PC-3 (cell line): ENCODE measurements at regions not wholly inside any gene's neighbourhood (a gene's known extent, or its start where the extent isn't known, plus 50 kb on each side); places are given as distances from the start of the nearest gene placed in this dataset.

ENCODE experiments used
- ATAC-seq: fragments of 200-7000 bp; cut with Tn5 transposase; 2 replicates; pipeline ENCODE4 v1.9.1; 2020; ENCODE audit warnings: mild to moderate bottlenecking, moderate library complexity
- BruUV-seq: library from RNA; stranded (reverse); fragments of 400-500 nt; replicated peaks from 2 replicates; lab custom pipeline; 2021; lab: Mats Ljungman, UMichigan
- CTCF ChIA-PET: fragments of 300-600 bp; sonication (Branson Sonifier 250); formaldehyde crosslinking; loops from one replicate; lab custom pipeline; 2022; ENCODE audit warnings: antibody characterized with exemption; lab: Charles Lee
- POLR2A ChIA-PET: fragments of 300-600 bp; sonication (Branson Sonifier 250); formaldehyde crosslinking; loops from one replicate; lab custom pipeline; 2022; ENCODE audit warnings: antibody characterized with exemption; ENCODE audit not compliant: unreplicated experiment; lab: Charles Lee
- DNase-seq: peaks from one replicate; pipeline ENCODE4 v3.0.0-alpha.2; 2015
- H2AFZ ChIP-seq: fragments of 300-600 bp; sonication (generic); 2 replicates; pipeline ENCODE4 v1.6.0; 2016; ENCODE audit warnings: antibody characterized with exemption, low read length
- H3F3A ChIP-seq: fragments of 300-600 bp; sonication (generic); one replicate; pipeline ENCODE4 v1.6.0; 2017; ENCODE audit warnings: antibody characterized with exemption, low read length, control low read depth, mild to moderate bottlenecking; ENCODE audit not compliant: unreplicated experiment
- H3K27ac ChIP-seq: fragments of 300-600 bp; sonication (generic); 2 replicates; pipeline ENCODE4 v1.5.1; 2016; ENCODE audit warnings: mild to moderate bottlenecking, low read length
- H3K27me3 ChIP-seq: fragments of 300-600 bp; sonication (generic); 2 replicates; pipeline ENCODE4 v1.6.1; 2016; ENCODE audit warnings: low read length, mixed read lengths
- H3K36me3 ChIP-seq: fragments of 300-600 bp; sonication (generic); 2 replicates; pipeline ENCODE4 v1.6.1; 2016; ENCODE audit warnings: low read depth, mixed run types, low read length, mixed read lengths
- H3K4me1 ChIP-seq: fragments of 300-600 bp; sonication (generic); 2 replicates; pipeline ENCODE4 v1.5.1; 2016; ENCODE audit warnings: low read length; ENCODE audit not compliant: insufficient read depth
- H3K4me2 ChIP-seq: fragments of 300-600 bp; sonication (generic); 2 replicates; pipeline ENCODE4 v1.6.0; 2016; ENCODE audit warnings: low read length
- H3K4me3 ChIP-seq: fragments of 300-600 bp; sonication (generic); 2 replicates; pipeline ENCODE4 v1.5.1; 2016; ENCODE audit warnings: mild to moderate bottlenecking, low read length, mixed read lengths
- H3K79me2 ChIP-seq: fragments of 300-600 bp; sonication (generic); 2 replicates; pipeline ENCODE4 v1.6.1; 2017; ENCODE audit warnings: low read length, mixed read lengths
- H3K9ac ChIP-seq: fragments of 300-600 bp; sonication (generic); 2 replicates; pipeline ENCODE4 v1.6.0; 2016; ENCODE audit warnings: mild to moderate bottlenecking, low read length
- H3K9me2 ChIP-seq: fragments of 300-600 bp; sonication (generic); replicated peaks from 2 replicates; pipeline ENCODE4 v1.6.1; 2016; ENCODE audit warnings: mixed run types, low read length, mixed read lengths
- H3K9me3 ChIP-seq: fragments of 300-600 bp; sonication (generic); 2 replicates; pipeline ENCODE4 v1.6.1; 2016; ENCODE audit warnings: low read length, mixed read lengths
- H4K20me1 ChIP-seq: fragments of 300-600 bp; sonication (generic); 2 replicates; pipeline ENCODE4 v1.6.1; 2016; ENCODE audit warnings: low read length, mixed read lengths
- EZH2 ChIP-seq: fragments of 300-600 bp; sonication (generic); IDR thresholded peaks from one replicate; pipeline ENCODE4 v1.6.1; 2017; ENCODE audit warnings: antibody characterized with exemption, mild to moderate bottlenecking, low read length; ENCODE audit not compliant: unreplicated experiment
- EZH2phosphoT487 ChIP-seq: fragments of 300-600 bp; sonication (generic); IDR thresholded peaks from 2 replicates; pipeline ENCODE4 v1.6.1; 2018; ENCODE audit warnings: mild to moderate bottlenecking, antibody characterized with exemption, low read length, borderline replicate concordance
- intact Hi-C: fragments of 100-400 bp; cut with micrococcal nuclease; formaldehyde crosslinking; loops from 2 replicates; pipeline ENCODE4 v1.9.0; 2023
- TF ChIP-seq, protein P1 (sequence below): fragments of 300-600 bp; sonication (generic); conservative IDR thresholded peaks from 2 replicates; pipeline ENCODE4 v1.5.1; 2017; ENCODE audit warnings: antibody characterized with exemption, low read depth, mild to moderate bottlenecking, low read length

DNA sequence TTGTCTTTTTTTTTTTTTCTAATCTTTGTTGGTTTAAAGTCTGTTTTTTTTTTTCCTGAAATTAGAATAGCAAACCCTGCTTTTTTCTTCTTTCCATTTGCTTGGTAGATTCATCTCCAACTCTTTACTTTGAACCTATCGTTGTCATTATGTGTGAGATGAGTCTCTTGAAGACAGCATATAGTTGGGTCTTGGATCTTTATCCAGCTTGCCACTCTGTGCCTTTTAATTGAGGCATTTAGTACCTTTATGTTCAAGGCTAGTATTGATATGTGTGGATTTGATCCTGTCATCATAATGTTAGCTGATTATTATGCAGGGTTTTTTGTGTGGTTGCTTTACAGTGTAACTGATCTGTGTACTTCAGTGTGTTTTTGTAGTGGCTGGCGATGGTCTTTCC is 383.8 kb downstream of the MAN2A1 start:
- Histone ChIP-seq H3K27ac (no peak overlapping the region), H3K79me2 (no peaks in the 10 kb centered on the region), H3F3A (no peaks in the 10 kb centered on the region), H3K9me2 (no peaks in the 10 kb centered on the region), H3K4me1 (no peaks in the 10 kb centered on the region), H3K27me3 (no peaks in the 10 kb centered on the region), H3K9me3 (0 out of 2 replicates have a peak, but pooled peaks cover 3% of the 10 kb centered on the region), H2AFZ (no peak overlapping the region), H3K9ac (no peak overlapping the region), H3K36me3 (no peaks in the 10 kb centered on the region), H3K4me3 (no peak overlapping the region), H4K20me1 (no peaks in the 10 kb centered on the region), H3K4me2 (no peak overlapping the region)
- POLR2A ChIA-PET: no interaction called here
- BruUV-seq: no TSS peak
- TF ChIP-seq EZH2 (no peak), EZH2phosphoT487 (no peak)
- TF ChIP-seq, protein P1, sequence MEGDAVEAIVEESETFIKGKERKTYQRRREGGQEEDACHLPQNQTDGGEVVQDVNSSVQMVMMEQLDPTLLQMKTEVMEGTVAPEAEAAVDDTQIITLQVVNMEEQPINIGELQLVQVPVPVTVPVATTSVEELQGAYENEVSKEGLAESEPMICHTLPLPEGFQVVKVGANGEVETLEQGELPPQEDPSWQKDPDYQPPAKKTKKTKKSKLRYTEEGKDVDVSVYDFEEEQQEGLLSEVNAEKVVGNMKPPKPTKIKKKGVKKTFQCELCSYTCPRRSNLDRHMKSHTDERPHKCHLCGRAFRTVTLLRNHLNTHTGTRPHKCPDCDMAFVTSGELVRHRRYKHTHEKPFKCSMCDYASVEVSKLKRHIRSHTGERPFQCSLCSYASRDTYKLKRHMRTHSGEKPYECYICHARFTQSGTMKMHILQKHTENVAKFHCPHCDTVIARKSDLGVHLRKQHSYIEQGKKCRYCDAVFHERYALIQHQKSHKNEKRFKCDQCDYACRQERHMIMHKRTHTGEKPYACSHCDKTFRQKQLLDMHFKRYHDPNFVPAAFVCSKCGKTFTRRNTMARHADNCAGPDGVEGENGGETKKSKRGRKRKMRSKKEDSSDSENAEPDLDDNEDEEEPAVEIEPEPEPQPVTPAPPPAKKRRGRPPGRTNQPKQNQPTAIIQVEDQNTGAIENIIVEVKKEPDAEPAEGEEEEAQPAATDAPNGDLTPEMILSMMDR: no peak
- ATAC-seq: no peak
- intact Hi-C loops: no loop called here
- CTCF ChIA-PET: no interaction called here
- DNase-seq: no peak

DNA sequence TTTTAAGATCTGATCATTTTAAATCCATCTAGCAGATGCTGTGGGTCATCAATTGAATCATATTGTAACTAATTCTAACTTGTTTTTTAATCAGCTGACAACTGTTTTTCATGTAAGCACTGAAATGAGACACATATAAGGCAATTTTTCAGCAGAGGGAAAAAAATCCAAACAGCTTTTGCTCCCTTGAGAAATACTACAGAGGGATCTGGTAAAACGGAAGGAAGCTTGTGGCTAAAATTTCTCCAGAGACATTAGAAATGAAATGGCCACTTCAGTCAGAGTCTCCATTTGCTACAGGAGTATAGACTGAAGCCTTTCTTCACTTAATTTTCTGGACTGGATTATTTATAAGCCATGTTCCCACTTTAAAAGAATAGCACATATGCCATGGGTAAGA is 385.9 kb downstream of the MAN2A1 start:
- Histone ChIP-seq H3K27me3 (no peaks in the 10 kb centered on the region), H3K36me3 (no peaks in the 10 kb centered on the region), H3F3A (no peaks in the 10 kb centered on the region), H3K27ac (no peak overlapping the region), H3K4me1 (no peaks in the 10 kb centered on the region), H3K9ac (no peak overlapping the region), H2AFZ (no peak overlapping the region), H3K9me2 (no peaks in the 10 kb centered on the region), H4K20me1 (no peaks in the 10 kb centered on the region), H3K4me3 (no peak overlapping the region), H3K9me3 (0 out of 2 replicates have a peak, but pooled peaks cover 3% of the 10 kb centered on the region), H3K4me2 (no peak overlapping the region), H3K79me2 (no peaks in the 10 kb centered on the region)
- intact Hi-C loops: no loop called here
- no peak for TF ChIP-seq EZH2
- no peak for TF ChIP-seq EZH2phosphoT487
- TF ChIP-seq, protein P1: no peak
- POLR2A ChIA-PET: no interaction called here
- BruUV-seq: no TSS peak
- CTCF ChIA-PET: no interaction called here
- no peak for ATAC-seq
- no peak for DNase-seq

DNA sequence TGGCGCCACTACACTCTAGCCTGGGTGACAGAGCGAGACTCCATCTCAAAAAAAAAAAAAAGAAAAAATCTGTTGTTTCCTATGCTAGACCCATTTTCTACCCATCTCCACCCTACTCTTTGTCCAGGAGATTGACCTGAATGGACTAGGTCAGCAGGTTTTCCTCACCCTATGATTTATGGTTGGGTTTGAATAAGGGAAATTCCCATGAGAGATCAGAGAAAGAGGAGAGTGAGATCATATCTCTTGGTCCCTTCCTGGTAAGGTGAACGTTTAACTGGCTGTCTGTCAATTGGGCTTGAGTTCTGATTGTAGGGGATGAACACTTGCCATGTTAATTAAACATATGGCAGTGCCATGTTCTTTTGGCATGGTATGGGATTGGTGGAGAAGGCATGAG is 387.4 kb downstream of the MAN2A1 start:
- Histone ChIP-seq H3F3A (no peaks in the 10 kb centered on the region), H3K79me2 (no peaks in the 10 kb centered on the region), H3K9me2 (no peaks in the 10 kb centered on the region), H3K36me3 (no peaks in the 10 kb centered on the region), H3K27ac (no peak overlapping the region), H3K9ac (no peak overlapping the region), H3K4me1 (no peaks in the 10 kb centered on the region), H3K4me3 (no peak overlapping the region), H3K9me3 (0 out of 2 replicates have a peak, but pooled peaks cover 3% of the 10 kb centered on the region), H3K27me3 (no peaks in the 10 kb centered on the region), H2AFZ (no peak overlapping the region), H4K20me1 (no peaks in the 10 kb centered on the region), H3K4me2 (no peak overlapping the region)
- no TSS peak for BruUV-seq
- TF ChIP-seq, protein P1: no peak
- TF ChIP-seq EZH2 (no peak), EZH2phosphoT487 (no peak)
- intact Hi-C loops: no loop called here
- DNase-seq: no peak
- no peak for ATAC-seq
- ChIA-PET POLR2A (no interaction called here), CTCF (no interaction called here)
